ENCODE measurements at regions not wholly inside any gene's neighbourhood (a gene's known extent, or its start where the extent isn't known, plus 50 kb on each side); places are given as distances from the start of the nearest gene placed in this dataset.

DNA sequence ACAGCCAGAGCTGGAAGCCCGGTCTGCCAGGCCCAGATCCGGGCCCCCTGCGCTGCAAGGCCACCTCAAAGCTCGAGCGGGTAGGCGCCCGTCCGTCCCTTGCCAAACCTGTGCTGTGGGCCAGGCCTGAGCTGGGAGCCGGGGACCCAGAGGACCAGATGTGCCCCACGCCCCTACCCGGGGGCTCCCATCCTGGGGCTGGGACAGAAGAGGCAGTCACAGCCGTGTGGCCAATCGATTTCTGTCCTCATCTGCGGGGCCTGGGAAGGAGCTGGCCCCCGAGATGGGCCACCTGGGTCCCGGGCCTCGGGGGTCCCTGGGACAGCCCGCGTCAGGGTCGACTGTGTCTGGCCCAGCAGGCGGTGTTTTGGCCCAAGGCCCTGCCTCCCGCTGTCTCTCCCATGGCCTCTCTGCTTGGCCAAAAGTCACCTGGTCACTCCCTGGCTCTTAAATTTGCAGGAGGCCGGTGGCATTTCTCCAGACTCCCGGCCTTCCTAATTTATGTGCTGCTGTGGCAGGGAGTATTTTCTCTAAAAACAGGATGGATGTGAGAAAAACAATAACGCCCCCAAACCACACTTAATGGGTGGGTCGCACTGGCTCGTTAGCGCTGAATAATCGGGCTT lies 63.8 kb downstream of the UNCX start:
- TF ChIP-seq, protein P1, sequence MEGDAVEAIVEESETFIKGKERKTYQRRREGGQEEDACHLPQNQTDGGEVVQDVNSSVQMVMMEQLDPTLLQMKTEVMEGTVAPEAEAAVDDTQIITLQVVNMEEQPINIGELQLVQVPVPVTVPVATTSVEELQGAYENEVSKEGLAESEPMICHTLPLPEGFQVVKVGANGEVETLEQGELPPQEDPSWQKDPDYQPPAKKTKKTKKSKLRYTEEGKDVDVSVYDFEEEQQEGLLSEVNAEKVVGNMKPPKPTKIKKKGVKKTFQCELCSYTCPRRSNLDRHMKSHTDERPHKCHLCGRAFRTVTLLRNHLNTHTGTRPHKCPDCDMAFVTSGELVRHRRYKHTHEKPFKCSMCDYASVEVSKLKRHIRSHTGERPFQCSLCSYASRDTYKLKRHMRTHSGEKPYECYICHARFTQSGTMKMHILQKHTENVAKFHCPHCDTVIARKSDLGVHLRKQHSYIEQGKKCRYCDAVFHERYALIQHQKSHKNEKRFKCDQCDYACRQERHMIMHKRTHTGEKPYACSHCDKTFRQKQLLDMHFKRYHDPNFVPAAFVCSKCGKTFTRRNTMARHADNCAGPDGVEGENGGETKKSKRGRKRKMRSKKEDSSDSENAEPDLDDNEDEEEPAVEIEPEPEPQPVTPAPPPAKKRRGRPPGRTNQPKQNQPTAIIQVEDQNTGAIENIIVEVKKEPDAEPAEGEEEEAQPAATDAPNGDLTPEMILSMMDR (IDR thresholded peaks at IDR 0.05) = no peak
- no peak for TF ChIP-seq POLR2A (IDR thresholded peaks at IDR 0.05)

All from uterus (tissue), 2 donors.